ENCODE measurements at regions not wholly inside any gene's neighbourhood (a gene's known extent, or its start where the extent isn't known, plus 50 kb on each side); places are given as distances from the start of the nearest gene placed in this dataset.
A peak's percentile ranks its signal among the peaks of the same experiment; 100 is the strongest.
"Not testable (repeated sequence)": the region's sequence is repeated elsewhere in the genome, so short reads cannot be mapped to it uniquely, and the experiment has no call there.

- H3K4me3 ChIP-seq (replicated peaks; ENCODE audit: low read depth, low read length): no peak overlapping the region
- TF ChIP-seq CTCF (IDR thresholded peaks at IDR 0.05; ENCODE audit: low read length, missing control alignments): no peak
- no peak for DNase-seq (ENCODE audit: low read depth)
Measured at GRCh38 chr11:81548123-81548522, 1185.5 kb downstream of the FAM181B start.

DNA sequence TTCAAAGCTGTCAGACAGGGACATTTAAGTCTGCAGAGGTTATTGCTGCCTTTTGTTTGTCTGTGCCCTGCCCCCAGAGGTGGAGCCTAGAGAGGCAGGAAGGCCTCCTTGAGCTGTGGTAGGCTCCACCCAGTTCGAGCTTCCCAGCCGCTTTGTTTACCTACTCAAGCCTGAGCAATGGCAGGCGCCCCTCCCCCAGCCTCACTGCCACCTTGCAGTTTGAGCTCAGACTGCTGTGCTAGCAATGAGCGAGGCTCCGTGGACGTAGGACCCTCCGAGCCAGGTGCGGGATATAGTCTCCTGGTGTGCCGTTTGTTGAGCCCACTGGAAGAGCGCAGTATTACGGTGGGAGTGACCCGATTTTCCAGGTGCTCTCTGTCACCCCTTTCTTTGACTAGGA is 1193.9 kb downstream of the FAM181B start:
- not testable (repeated sequence) for H3K4me3 ChIP-seq (replicated peaks; ENCODE audit: low read depth, low read length); DNase-seq (ENCODE audit: low read depth)

DNA sequence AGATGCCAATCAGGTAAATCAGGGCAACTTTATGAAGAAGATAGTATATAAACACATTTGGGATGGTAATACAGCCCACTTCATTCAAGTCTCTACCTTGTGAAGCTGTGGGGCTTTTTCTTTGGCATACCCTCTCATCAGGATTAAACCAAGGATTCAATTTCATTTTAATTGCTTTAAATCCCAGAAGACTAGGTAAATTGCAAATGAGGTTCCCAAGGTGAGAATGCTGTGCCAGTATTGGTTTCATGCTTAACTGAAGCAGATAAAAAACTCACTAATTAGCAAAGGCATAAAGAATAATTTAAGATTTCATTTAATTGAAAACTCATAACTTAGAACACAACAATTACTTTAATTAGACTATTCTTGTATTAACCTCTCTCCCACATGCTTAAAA is 1218.1 kb downstream of the FAM181B start:
- H3K4me3 ChIP-seq (replicated peaks; ENCODE audit: low read depth, low read length): no peak overlapping the region
- TF ChIP-seq CTCF (IDR thresholded peaks at IDR 0.05; ENCODE audit: low read length, missing control alignments): no peak
- no peak for DNase-seq (ENCODE audit: low read depth)

DNA sequence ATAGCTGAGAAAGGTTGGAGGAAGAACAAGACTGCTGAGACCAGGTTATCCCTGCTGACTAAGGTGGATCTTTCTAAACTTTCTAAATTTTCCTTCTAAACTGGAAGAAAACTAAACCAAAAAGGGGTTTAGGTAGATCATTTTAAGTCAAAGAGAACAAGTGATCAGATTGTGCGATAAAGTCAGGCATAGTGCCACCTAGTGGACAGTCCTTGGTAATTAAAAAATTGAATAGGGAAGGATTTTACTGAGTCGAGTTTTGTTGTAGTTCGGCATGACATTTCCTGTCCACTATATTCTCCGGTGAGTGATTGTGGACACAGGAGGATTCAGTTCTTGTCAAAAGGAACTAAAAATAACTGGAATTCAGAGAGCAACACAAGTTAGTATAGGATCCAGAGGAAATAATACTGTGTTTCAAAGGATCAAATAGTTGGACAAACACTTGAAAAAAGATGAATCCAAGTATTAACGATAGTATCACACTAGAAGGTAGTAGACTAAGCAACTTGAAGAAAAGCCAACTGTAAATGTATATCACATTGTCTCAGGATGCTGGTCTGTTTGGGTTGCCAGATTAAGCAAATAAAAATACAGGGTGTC is 1236.4 kb downstream of the FAM181B start:
- DNase-seq (ENCODE audit: low read depth): peak; percentile 20
- peak; percentile 43 for TF ChIP-seq CTCF (IDR thresholded peaks at IDR 0.05; ENCODE audit: low read length, missing control alignments)
- no peak overlapping the region for H3K4me3 ChIP-seq (replicated peaks; ENCODE audit: low read depth, low read length)

DNA sequence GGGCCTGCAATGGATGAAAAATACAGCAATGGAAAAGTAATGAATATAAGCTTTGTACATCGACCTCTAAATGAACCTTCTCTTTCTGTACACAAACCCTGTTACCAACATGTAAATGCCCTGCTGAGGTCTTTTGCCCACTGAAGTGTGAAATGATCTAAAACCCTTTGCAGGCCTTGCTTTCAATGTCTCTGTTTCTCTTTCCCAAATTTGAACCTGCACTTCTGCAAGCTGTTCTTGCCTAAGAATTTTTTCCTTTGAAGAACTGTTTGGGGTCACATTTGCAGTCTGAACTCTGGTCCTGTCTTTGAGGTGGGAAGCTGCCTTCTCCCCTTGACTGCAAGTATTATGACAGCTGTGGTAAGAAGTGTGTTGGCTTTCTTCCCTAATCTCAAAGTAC is 1237.1 kb downstream of the FAM181B start:
- DNase-seq (ENCODE audit: low read depth): no peak
- TF ChIP-seq CTCF (IDR thresholded peaks at IDR 0.05; ENCODE audit: low read length, missing control alignments): no peak
- H3K4me3 ChIP-seq (replicated peaks; ENCODE audit: low read depth, low read length): no peak overlapping the region

DNA sequence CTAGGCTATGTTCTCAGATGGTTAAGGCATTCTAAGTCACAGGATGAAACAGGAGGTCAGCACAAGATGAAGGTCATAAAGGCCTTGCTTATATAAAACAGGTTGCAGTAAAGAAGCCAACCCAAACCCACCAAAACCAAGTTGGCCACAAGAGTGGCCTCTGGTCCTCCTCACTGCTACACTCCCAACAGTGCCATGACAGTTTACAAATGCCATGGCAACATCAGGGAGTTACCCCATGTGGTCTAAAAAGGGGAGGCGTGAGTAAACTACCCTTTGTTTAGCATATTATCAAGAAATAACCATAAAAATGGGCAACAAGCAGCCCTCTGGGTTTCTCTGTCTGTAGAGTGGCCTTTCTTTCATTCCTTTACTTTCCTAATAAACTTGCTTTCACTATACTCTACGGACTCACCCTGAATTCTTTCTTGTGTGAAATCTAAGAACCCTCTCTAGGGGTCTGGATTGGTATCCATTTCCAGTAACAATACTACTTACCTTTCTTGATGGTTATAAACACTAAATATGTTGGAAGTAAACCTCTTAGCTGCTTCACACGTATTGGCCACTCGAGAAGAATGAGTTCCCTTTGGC is 1237.9 kb downstream of the FAM181B start:
- no peak for TF ChIP-seq CTCF (IDR thresholded peaks at IDR 0.05; ENCODE audit: low read length, missing control alignments)

GRCh38 chr11:81494431-81494830 is 1239.2 kb downstream of the FAM181B start:
- no peak for TF ChIP-seq CTCF (IDR thresholded peaks at IDR 0.05; ENCODE audit: low read length, missing control alignments)
- no peak overlapping the region for H3K4me3 ChIP-seq (replicated peaks; ENCODE audit: low read depth, low read length)
- DNase-seq (ENCODE audit: low read depth): no peak

More for the DNA sequence above, 1237.9 kb downstream of the FAM181B start:
- no peak overlapping the region for H3K4me3 ChIP-seq (replicated peaks; ENCODE audit: low read depth, low read length)
- DNase-seq (ENCODE audit: low read depth): no peak
